Endothelial cell of umbilical vein (primary cell): ENCODE measurements at regions not wholly inside any gene's neighbourhood (a gene's known extent, or its start where the extent isn't known, plus 50 kb on each side); places are given as distances from the start of the nearest gene placed in this dataset.

Source experiments
- CTCF ChIP-seq, 2 donors: IDR thresholded peaks; 1 replicate in 1 of 2; 2 replicates in 1 of 2; pipeline ENCODE4 v1.5.1; 2011; ENCODE audit warnings: low read length in 2 of 2, mild to moderate bottlenecking in 2 of 2, moderate library complexity in 2 of 2, control low read depth in 1 of 2, inconsistent platforms in 1 of 2, low read depth in 1 of 2; ENCODE audit not compliant: insufficient read depth in 1 of 2; ENCODE audit errors: extremely low read depth in 1 of 2
- POLR2AphosphoS5 ChIP-seq: IDR thresholded peaks from 2 replicates; pipeline ENCODE4 v1.6.1; 2012; ENCODE audit warnings: low read depth, mild to moderate bottlenecking, control low read depth, low read length, moderate library complexity; ENCODE audit not compliant: insufficient read depth

- TF ChIP-seq CTCF (IDR thresholded peaks at IDR 0.05; ENCODE audit: extremely low read depth in 1 of 2, insufficient read depth in 1 of 2, low read depth in 1 of 2, low read length in 2 of 2) (no peak), POLR2AphosphoS5 (no peak)
Observed at GRCh38 chr3:981156-981555, 111.7 kb upstream of the CNTN6 start.
